ENCODE measurements at regions not wholly inside any gene's neighbourhood (a gene's known extent, or its start where the extent isn't known, plus 50 kb on each side); places are given as distances from the start of the nearest gene placed in this dataset.

DNA sequence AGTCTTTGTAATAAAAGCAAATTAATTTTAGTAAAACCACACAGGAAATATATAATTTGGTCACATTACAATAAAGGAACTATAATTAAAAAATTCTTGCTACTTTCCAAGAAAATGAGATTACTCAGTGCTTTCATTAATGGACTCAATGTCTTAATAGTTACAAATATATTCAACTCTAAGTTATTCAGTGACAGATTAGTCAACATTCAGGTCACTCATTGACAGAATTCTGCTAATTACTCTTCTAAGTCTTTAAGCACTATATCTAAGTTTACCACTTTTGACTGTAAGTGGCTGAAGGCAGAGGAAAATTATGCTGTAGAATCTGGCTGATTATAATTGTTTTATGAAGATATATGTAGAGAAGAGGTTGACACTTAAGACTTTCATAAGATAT, 1365.0 kb downstream of the EFNB2 start:
- TF ChIP-seq, protein P1, sequence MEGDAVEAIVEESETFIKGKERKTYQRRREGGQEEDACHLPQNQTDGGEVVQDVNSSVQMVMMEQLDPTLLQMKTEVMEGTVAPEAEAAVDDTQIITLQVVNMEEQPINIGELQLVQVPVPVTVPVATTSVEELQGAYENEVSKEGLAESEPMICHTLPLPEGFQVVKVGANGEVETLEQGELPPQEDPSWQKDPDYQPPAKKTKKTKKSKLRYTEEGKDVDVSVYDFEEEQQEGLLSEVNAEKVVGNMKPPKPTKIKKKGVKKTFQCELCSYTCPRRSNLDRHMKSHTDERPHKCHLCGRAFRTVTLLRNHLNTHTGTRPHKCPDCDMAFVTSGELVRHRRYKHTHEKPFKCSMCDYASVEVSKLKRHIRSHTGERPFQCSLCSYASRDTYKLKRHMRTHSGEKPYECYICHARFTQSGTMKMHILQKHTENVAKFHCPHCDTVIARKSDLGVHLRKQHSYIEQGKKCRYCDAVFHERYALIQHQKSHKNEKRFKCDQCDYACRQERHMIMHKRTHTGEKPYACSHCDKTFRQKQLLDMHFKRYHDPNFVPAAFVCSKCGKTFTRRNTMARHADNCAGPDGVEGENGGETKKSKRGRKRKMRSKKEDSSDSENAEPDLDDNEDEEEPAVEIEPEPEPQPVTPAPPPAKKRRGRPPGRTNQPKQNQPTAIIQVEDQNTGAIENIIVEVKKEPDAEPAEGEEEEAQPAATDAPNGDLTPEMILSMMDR (conservative IDR thresholded peaks at IDR 0.05; ENCODE audit: low read length), result no peak
- no peak for TF ChIP-seq EZH2phosphoT487 (IDR thresholded peaks at IDR 0.05; ENCODE audit: borderline replicate concordance, low read depth, low read length)

Data from OCI-LY7 (cell line).